ENCODE measurements at regions not wholly inside any gene's neighbourhood (a gene's known extent, or its start where the extent isn't known, plus 50 kb on each side); places are given as distances from the start of the nearest gene placed in this dataset.

GRCh38 chr4:4733663-4734062 lies 125.8 kb upstream of the MSX1 start (continued):
- TF ChIP-seq, protein P1, sequence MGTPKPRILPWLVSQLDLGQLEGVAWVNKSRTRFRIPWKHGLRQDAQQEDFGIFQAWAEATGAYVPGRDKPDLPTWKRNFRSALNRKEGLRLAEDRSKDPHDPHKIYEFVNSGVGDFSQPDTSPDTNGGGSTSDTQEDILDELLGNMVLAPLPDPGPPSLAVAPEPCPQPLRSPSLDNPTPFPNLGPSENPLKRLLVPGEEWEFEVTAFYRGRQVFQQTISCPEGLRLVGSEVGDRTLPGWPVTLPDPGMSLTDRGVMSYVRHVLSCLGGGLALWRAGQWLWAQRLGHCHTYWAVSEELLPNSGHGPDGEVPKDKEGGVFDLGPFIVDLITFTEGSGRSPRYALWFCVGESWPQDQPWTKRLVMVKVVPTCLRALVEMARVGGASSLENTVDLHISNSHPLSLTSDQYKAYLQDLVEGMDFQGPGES (IDR thresholded peaks at IDR 0.05; ENCODE audit: low read depth, low read length), result no peak
- no peak for TF ChIP-seq CTCF (IDR thresholded peaks at IDR 0.05)
- no peak for TF ChIP-seq MEF2A (IDR thresholded peaks at IDR 0.05; ENCODE audit: borderline replicate concordance, low read depth)
- no peak for TF ChIP-seq NRF1 (IDR thresholded peaks at IDR 0.05; ENCODE audit: low read depth, low read length)
- no peak for TF ChIP-seq SIN3A (IDR thresholded peaks at IDR 0.05; ENCODE audit: borderline replicate concordance, low read depth, low read length)
- TF ChIP-seq, protein P2, sequence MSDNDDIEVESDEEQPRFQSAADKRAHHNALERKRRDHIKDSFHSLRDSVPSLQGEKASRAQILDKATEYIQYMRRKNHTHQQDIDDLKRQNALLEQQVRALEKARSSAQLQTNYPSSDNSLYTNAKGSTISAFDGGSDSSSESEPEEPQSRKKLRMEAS (IDR thresholded peaks at IDR 0.05; ENCODE audit: low read depth), result no peak
- no peak for TF ChIP-seq ELF1 (IDR thresholded peaks at IDR 0.05)

GRCh38 chr4:4730249-4730648 lies 129.2 kb upstream of the MSX1 start:
- no peak overlapping the region for H3K4me2 ChIP-seq
- no peaks in the 10 kb centered on the region for H3K27me3 ChIP-seq (ENCODE audit: insufficient read depth)
- no peak overlapping the region for H2AFZ ChIP-seq (ENCODE audit: low read depth)
- no peaks in the 10 kb centered on the region for H4K20me1 ChIP-seq (ENCODE audit: insufficient read depth)
- no peaks in the 10 kb centered on the region for H3K9me2 ChIP-seq
- H3K79me2 ChIP-seq (ENCODE audit: insufficient read depth), result no peaks in the 10 kb centered on the region
- DNase-seq, result no peak
- no peak overlapping the region for H3K27ac ChIP-seq (ENCODE audit: low read depth in 2 of 2, low read length in 1 of 2)
- 47% methylated on average over 9 of the region's 11 CpGs for WGBS (ENCODE audit: low lambda C conversion rate)
- CTCF ChIA-PET, result interaction anchor here (1.5 to 2.0 kb wide), 2 partner anchors 9 to 43 kb away, joined by 3 to 8 read pairs; no protein-coding TSS in a partner anchor
- H3K36me3 ChIP-seq (replicated peaks in 1 of 2; ENCODE audit: control insufficient read depth in 1 of 2, insufficient read depth in 2 of 2, low read length in 1 of 2), result no peaks in the 10 kb centered on the region
- no peak overlapping the region for H3K4me3 ChIP-seq (ENCODE audit: low read depth in 2 of 2, low read length in 1 of 2)
- H3K9me3 ChIP-seq, result no peaks in the 10 kb centered on the region; the same call in 1 of the 2 replicates
- no peaks in the 10 kb centered on the region for H3F3A ChIP-seq (replicated peaks; ENCODE audit: insufficient read depth)
- POLR2A ChIA-PET, result no interaction called here
- H3K9ac ChIP-seq, result no peak overlapping the region
- H3K4me1 ChIP-seq (ENCODE audit: control insufficient read depth in 1 of 2, insufficient read depth in 2 of 2, low read depth in 1 of 2, low read length in 1 of 2), result no peaks in the 10 kb centered on the region
- TF ChIP-seq USF2 (IDR thresholded peaks at IDR 0.05; ENCODE audit: borderline replicate concordance, low read depth, low read length) (no peak), EP300 (IDR thresholded peaks at IDR 0.05; ENCODE audit: borderline replicate concordance in 1 of 2, low read depth in 1 of 2, low read length in 1 of 2) (no peak), EZH2phosphoT487 (IDR thresholded peaks at IDR 0.05; ENCODE audit: borderline replicate concordance, low read depth) (no peak), NRF1 (IDR thresholded peaks at IDR 0.05; ENCODE audit: low read depth, low read length) (no peak), GATA2 (CRISPR knock-in tag; IDR thresholded peaks at IDR 0.05) (no peak)

Data from SK-N-SH (cell line).